ENCODE measurements at regions not wholly inside any gene's neighbourhood (a gene's known extent, or its start where the extent isn't known, plus 50 kb on each side); places are given as distances from the start of the nearest gene placed in this dataset.

GRCh38 chr5:124921694-124922093, 175.3 kb upstream of the ZNF608 start:
- no peaks in the 10 kb centered on the region for H3K9me3 ChIP-seq
- no peak for DNase-seq
- in situ Hi-C loops (cut with MboI; ENCODE audit: low pct_ligation_motif_present in 1 of 4, low pct_unique_long_range_greater_than_20kb in 1 of 4, low sequenced_read_pairs in 3 of 4): no loop called here
- peaks cover 0 to 17% (median 10%) of the 10 kb centered on the region in 4 donors for H3K4me1 ChIP-seq
- no peak overlapping the region for H3K4me3 ChIP-seq
- H3K27ac ChIP-seq: no peak overlapping the region
- H3K27me3 ChIP-seq: no peaks in the 10 kb centered on the region
- 42 to 43% methylated on average over 4 of the region's 4 CpGs for WGBS, 2 donors (ENCODE audit: low coverage in 1 of 2)
- intact Hi-C loops (cut with DNase I; ENCODE audit: low total_unique reads): no loop called here
- no peaks in the 10 kb centered on the region for H3K36me3 ChIP-seq
- TF ChIP-seq POLR2A (IDR thresholded peaks at IDR 0.05) (no peak), POLR2AphosphoS5 (IDR thresholded peaks at IDR 0.05) (no peak), EP300 (IDR thresholded peaks at IDR 0.05; ENCODE audit: low read depth) (no peak)
- TF ChIP-seq, protein P1, sequence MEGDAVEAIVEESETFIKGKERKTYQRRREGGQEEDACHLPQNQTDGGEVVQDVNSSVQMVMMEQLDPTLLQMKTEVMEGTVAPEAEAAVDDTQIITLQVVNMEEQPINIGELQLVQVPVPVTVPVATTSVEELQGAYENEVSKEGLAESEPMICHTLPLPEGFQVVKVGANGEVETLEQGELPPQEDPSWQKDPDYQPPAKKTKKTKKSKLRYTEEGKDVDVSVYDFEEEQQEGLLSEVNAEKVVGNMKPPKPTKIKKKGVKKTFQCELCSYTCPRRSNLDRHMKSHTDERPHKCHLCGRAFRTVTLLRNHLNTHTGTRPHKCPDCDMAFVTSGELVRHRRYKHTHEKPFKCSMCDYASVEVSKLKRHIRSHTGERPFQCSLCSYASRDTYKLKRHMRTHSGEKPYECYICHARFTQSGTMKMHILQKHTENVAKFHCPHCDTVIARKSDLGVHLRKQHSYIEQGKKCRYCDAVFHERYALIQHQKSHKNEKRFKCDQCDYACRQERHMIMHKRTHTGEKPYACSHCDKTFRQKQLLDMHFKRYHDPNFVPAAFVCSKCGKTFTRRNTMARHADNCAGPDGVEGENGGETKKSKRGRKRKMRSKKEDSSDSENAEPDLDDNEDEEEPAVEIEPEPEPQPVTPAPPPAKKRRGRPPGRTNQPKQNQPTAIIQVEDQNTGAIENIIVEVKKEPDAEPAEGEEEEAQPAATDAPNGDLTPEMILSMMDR (IDR thresholded peaks at IDR 0.05): no peak

DNA sequence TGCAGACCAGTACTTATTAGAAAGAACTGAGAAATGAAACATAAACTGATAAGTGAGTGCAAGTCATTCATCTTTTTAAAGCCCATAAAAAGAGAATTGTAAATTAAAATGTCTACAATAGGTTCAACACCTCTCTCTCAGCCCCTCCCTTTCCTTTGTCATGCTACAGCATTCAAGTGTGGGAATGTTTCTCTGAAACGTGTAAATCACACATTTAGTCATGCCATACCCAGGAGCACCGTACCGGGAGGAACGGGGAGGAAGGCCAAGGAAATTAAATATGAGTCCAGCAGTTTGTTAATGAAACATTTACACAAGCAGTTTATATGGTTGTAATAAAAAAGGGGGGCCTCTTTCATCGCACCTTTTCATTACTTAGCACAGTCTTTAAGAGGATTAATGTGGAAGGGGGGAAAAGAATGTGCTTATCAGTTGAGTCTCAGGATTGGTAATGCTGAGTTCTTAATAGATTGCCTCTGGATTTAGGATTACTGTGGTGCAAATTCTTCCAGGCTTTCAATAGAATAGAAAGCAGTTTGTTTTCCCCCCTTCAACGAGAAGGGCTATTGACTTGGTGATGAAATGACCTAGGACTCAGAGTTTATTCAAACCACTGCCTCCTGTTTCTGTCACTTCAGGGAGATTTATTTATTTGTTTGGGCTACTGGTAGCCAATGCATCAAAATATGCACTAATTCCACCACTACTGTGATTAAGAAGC, 176.0 kb upstream of the ZNF608 start:
- TF ChIP-seq POLR2A (IDR thresholded peaks at IDR 0.05) (no peak), EP300 (IDR thresholded peaks at IDR 0.05; ENCODE audit: low read depth) (no peak), POLR2AphosphoS5 (IDR thresholded peaks at IDR 0.05) (no peak)
- TF ChIP-seq, protein P1 (IDR thresholded peaks at IDR 0.05): no peak
- intact Hi-C loops (cut with DNase I; ENCODE audit: low total_unique reads) (no loop called here), in situ Hi-C loops (cut with MboI; ENCODE audit: low pct_ligation_motif_present in 1 of 4, low pct_unique_long_range_greater_than_20kb in 1 of 4, low sequenced_read_pairs in 3 of 4) (no loop called here)
- Histone ChIP-seq H3K9me3 (no peaks in the 10 kb centered on the region), H3K36me3 (no peaks in the 10 kb centered on the region), H3K27ac (no peak overlapping the region), H3K4me3 (no peak overlapping the region), H3K27me3 (no peaks in the 10 kb centered on the region), H3K4me1 (peaks cover 0 to 17% (median 10%) of the 10 kb centered on the region in 4 donors)
- no peak for DNase-seq
- 27 to 31% methylated on average over 5 to 6 of the region's 6 CpGs for WGBS, 2 donors (ENCODE audit: low coverage in 1 of 2)

GRCh38 chr5:124923131-124923530, 176.7 kb upstream of the ZNF608 start:
- no peaks in the 10 kb centered on the region for H3K27me3 ChIP-seq
- H3K36me3 ChIP-seq: no peaks in the 10 kb centered on the region
- no peak overlapping the region for H3K4me3 ChIP-seq
- no peak overlapping the region for H3K27ac ChIP-seq
- no peak for TF ChIP-seq POLR2A (IDR thresholded peaks at IDR 0.05)
- TF ChIP-seq, protein P1 (IDR thresholded peaks at IDR 0.05): no peak
- TF ChIP-seq POLR2AphosphoS5 (IDR thresholded peaks at IDR 0.05): no peak
- TF ChIP-seq EP300 (IDR thresholded peaks at IDR 0.05; ENCODE audit: low read depth): no peak
- 5 to 14% methylated on average over 1 of the region's 1 CpG for WGBS, 2 donors (ENCODE audit: low coverage in 1 of 2)
- DNase-seq: no peak
- in situ Hi-C loops (cut with MboI; ENCODE audit: low pct_ligation_motif_present in 1 of 4, low pct_unique_long_range_greater_than_20kb in 1 of 4, low sequenced_read_pairs in 3 of 4) (no loop called here), intact Hi-C loops (cut with DNase I; ENCODE audit: low total_unique reads) (no loop called here)
- peaks cover 0 to 17% (median 10%) of the 10 kb centered on the region in 4 donors for H3K4me1 ChIP-seq
- H3K9me3 ChIP-seq: no peaks in the 10 kb centered on the region

DNA sequence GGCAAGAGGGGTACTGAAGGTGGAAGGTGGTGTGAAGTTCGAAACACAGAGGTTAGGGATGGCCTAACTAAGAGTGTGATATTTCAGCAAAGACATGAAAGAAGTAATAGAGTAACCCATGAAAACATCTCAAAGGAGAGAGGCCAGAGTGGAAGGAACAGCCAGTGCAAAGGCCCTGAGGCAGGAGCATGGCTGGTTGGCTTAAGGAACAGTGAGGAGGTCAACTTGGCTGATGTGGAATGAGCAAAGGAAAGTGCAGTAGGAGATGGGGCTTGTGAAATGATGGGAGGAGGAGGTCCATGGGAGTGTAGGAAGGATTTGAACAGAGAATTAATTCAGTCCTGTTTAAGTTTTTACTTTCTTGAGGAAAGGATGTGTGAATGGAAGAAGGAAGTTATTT, 178.3 kb upstream of the ZNF608 start:
- WGBS, 2 donors (ENCODE audit: low coverage in 1 of 2): 88% methylated on average over 1 of the region's 1 CpG; no CpG with 5 or more reads in 1 of the 2 donors
- TF ChIP-seq EP300 (IDR thresholded peaks at IDR 0.05; ENCODE audit: low read depth) (no peak), POLR2A (IDR thresholded peaks at IDR 0.05) (no peak), POLR2AphosphoS5 (IDR thresholded peaks at IDR 0.05) (no peak)
- TF ChIP-seq, protein P1 (IDR thresholded peaks at IDR 0.05): no peak
- Histone ChIP-seq H3K27ac (no peak overlapping the region), H3K27me3 (no peaks in the 10 kb centered on the region), H3K36me3 (no peaks in the 10 kb centered on the region), H3K4me3 (no peak overlapping the region), H3K4me1 (peaks cover 0 to 17% (median 10%) of the 10 kb centered on the region in 4 donors), H3K9me3 (no peaks in the 10 kb centered on the region)
- DNase-seq: no peak
- in situ Hi-C loops (cut with MboI; ENCODE audit: low pct_ligation_motif_present in 1 of 4, low pct_unique_long_range_greater_than_20kb in 1 of 4, low sequenced_read_pairs in 3 of 4): no loop called here
- intact Hi-C loops (cut with DNase I; ENCODE audit: low total_unique reads): no loop called here
